ENCODE measurements at regions not wholly inside any gene's neighbourhood (a gene's known extent, or its start where the extent isn't known, plus 50 kb on each side); places are given as distances from the start of the nearest gene placed in this dataset.

GRCh38 chrX:124229374-124229773 lies 103.1 kb upstream of the TEX13D start:
- no peak overlapping the region for H2AFZ ChIP-seq (ENCODE audit: low read depth, low read length, poor library complexity, severe bottlenecking)
- ChIA-PET RAD21 (ENCODE audit: low non-redundant PET in 1 of 2, low total read pairs in 2 of 2, uncharacterized antibody in 2 of 2, unreplicated experiment in 2 of 2) (no interaction called here), CTCF (no interaction called here), POLR2A (no interaction called here)
- no peaks in the 10 kb centered on the region for H3K9me3 ChIP-seq (ENCODE audit: control insufficient read depth in 1 of 2, insufficient read depth in 1 of 2, low read depth in 1 of 2, low read length in 2 of 2)
- no peaks in the 10 kb centered on the region for H3K27me3 ChIP-seq (ENCODE audit: insufficient read depth, low read length)
- H3K4me2 ChIP-seq (ENCODE audit: low read length): no peak overlapping the region
- H3K27ac ChIP-seq (ENCODE audit: low read depth, low read length): no peak overlapping the region
- no peak for ATAC-seq
- H3K9ac ChIP-seq (ENCODE audit: low read length): no peak overlapping the region
- intact Hi-C loops (cut with micrococcal nuclease): no loop called here
- no peaks in the 10 kb centered on the region for H3K4me1 ChIP-seq (ENCODE audit: control insufficient read depth in 1 of 2, insufficient read depth in 2 of 2, low read length in 2 of 2)
- BruUV-seq (replicated peaks): no TSS peak
- TF ChIP-seq CBX3 (IDR thresholded peaks at IDR 0.05; ENCODE audit: low read depth): no peak
- DNase-seq (ENCODE audit: low read depth, low spot score): no peak
- H3K9me2 ChIP-seq (ENCODE audit: insufficient read depth): no peaks in the 10 kb centered on the region
- H3K4me3 ChIP-seq (replicated peaks in 1 of 2; ENCODE audit: low read depth in 1 of 2, low read length in 2 of 2): no peak overlapping the region
- H3K36me3 ChIP-seq (ENCODE audit: control insufficient read depth in 1 of 2, insufficient read depth in 2 of 2, low read length in 2 of 2): no peaks in the 10 kb centered on the region
- H4K20me1 ChIP-seq (ENCODE audit: insufficient read depth): no peaks in the 10 kb centered on the region
- no peaks in the 10 kb centered on the region for H3K79me2 ChIP-seq (ENCODE audit: insufficient read depth, low read length)

- DNase-seq (ENCODE audit: low read depth, low spot score) (no peak), ATAC-seq (no peak)
- H3K36me3 ChIP-seq (ENCODE audit: control insufficient read depth in 1 of 2, insufficient read depth in 2 of 2, low read length in 2 of 2): no peaks in the 10 kb centered on the region
- no peaks in the 10 kb centered on the region for H3K79me2 ChIP-seq (ENCODE audit: insufficient read depth, low read length)
- intact Hi-C loops (cut with micrococcal nuclease): no loop called here
- ChIA-PET RAD21 (ENCODE audit: low non-redundant PET in 1 of 2, low total read pairs in 2 of 2, uncharacterized antibody in 2 of 2, unreplicated experiment in 2 of 2) (no interaction called here), POLR2A (no interaction called here), CTCF (no interaction called here)
- no peak overlapping the region for H2AFZ ChIP-seq (ENCODE audit: low read depth, low read length, poor library complexity, severe bottlenecking)
- no TSS peak for BruUV-seq (replicated peaks)
- TF ChIP-seq JUND (IDR thresholded peaks at IDR 0.05): no peak
- no peak for TF ChIP-seq EZH2 (IDR thresholded peaks at IDR 0.05)
- no peak for TF ChIP-seq ELF1 (IDR thresholded peaks at IDR 0.05; ENCODE audit: borderline replicate concordance, low read depth)
- no peak for TF ChIP-seq SIN3A (IDR thresholded peaks at IDR 0.05; ENCODE audit: low read depth)
- no peak for TF ChIP-seq RAD21 (IDR thresholded peaks at IDR 0.05; ENCODE audit: low read depth)
- no peak for TF ChIP-seq YY1 (IDR thresholded peaks at IDR 0.05; ENCODE audit: extremely low read depth, insufficient replicate concordance, low read depth, low read length)
- TF ChIP-seq CEBPB (IDR thresholded peaks at IDR 0.05; ENCODE audit: low read depth): no peak
- H3K9me3 ChIP-seq (ENCODE audit: control insufficient read depth in 1 of 2, insufficient read depth in 1 of 2, low read depth in 1 of 2, low read length in 2 of 2): no peaks in the 10 kb centered on the region
- no peak overlapping the region for H3K4me3 ChIP-seq (replicated peaks in 1 of 2; ENCODE audit: low read depth in 1 of 2, low read length in 2 of 2)
- no peaks in the 10 kb centered on the region for H3K9me2 ChIP-seq (ENCODE audit: insufficient read depth)
- no peak overlapping the region for H3K27ac ChIP-seq (ENCODE audit: low read depth, low read length)
- no peak overlapping the region for H3K9ac ChIP-seq (ENCODE audit: low read length)
- no peaks in the 10 kb centered on the region for H3K27me3 ChIP-seq (ENCODE audit: insufficient read depth, low read length)
- H3K4me1 ChIP-seq (ENCODE audit: control insufficient read depth in 1 of 2, insufficient read depth in 2 of 2, low read length in 2 of 2): no peaks in the 10 kb centered on the region
- no peak overlapping the region for H3K4me2 ChIP-seq (ENCODE audit: low read length)
- H4K20me1 ChIP-seq (ENCODE audit: insufficient read depth): no peaks in the 10 kb centered on the region
Measured at GRCh38 chrX:124230655-124231450, 101.6 kb upstream of the TEX13D start.
